GM19035 (cell line): ENCODE measurements at regions not wholly inside any gene's neighbourhood (a gene's known extent, or its start where the extent isn't known, plus 50 kb on each side); places are given as distances from the start of the nearest gene placed in this dataset.
A peak's percentile ranks its signal among the peaks of the same experiment; 100 is the strongest.
"Not testable (repeated sequence)": the region's sequence is repeated elsewhere in the genome, so short reads cannot be mapped to it uniquely, and the experiment has no call there.

Source experiments
- ATAC-seq: cut with Tn5 transposase; IDR thresholded peaks from one replicate; pipeline ENCODE4 v1.9.1; 2021; ENCODE audit not compliant: unreplicated experiment

- no peak for ATAC-seq
Measured at GRCh38 chr16:76800196-76800595, 390.8 kb upstream of the MON1B start.

- no peak for ATAC-seq
Measured at GRCh38 chr16:76801357-76801756, 389.6 kb upstream of the MON1B start.

GRCh38 chr16:76816475-76816874 is 374.5 kb upstream of the MON1B start:
- ATAC-seq: peak; percentile 47

GRCh38 chr16:76818606-76819181 is 372.3 kb upstream of the MON1B start:
- ATAC-seq: no peak

DNA sequence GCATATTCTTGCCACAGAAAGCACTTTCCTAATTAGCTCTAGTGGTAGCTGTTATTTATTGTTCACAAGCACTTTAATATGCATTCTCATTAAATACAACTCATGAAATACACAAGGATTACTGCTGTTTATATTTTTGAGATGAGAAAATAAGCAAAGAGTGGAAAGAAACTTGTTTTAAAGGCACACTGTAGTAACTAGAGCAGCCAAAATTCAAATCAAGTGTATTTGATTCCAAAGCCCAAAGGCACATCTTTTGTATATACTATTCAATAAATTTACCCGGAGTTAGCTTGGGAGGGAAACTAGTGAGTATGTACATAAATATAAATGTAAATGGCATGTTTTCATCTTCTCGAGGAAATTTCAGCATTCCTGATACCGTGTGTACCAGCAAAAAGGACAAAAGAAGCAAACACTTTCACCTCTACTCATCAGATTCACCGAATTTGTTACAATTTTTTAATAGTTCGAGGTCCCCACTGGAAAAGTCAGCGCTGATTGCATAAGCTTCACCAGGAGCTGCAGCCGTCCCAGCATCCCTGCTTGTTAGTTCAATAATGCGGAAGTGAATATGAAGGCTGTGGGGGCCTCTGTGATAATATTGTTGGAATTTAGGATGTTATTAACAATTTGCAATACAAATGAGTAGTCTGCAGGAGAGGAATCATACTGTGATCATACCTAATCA is 371.6 kb upstream of the MON1B start:
- no peak for ATAC-seq

DNA sequence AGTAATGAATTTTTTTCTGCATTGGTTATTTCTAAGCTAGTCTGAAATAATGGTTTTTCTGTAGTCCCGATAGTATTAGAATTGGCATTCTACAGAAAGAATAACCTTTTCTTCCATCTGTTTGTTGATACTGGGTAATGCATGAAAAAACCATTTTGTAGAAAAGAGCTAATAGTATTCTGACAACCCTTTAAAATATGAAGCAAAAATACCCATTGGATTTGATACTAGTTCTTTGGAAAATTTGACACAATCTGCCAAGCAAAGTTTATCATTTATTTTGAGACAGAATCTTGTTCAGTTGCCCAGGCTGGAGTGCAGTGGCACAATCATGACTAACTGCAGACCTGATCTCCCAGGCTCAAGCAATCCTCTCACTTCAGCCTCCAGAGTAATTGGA is 366.8 kb upstream of the MON1B start:
- ATAC-seq: no peak

GRCh38 chr16:76824791-76825190 is 366.2 kb upstream of the MON1B start:
- ATAC-seq: no peak

DNA sequence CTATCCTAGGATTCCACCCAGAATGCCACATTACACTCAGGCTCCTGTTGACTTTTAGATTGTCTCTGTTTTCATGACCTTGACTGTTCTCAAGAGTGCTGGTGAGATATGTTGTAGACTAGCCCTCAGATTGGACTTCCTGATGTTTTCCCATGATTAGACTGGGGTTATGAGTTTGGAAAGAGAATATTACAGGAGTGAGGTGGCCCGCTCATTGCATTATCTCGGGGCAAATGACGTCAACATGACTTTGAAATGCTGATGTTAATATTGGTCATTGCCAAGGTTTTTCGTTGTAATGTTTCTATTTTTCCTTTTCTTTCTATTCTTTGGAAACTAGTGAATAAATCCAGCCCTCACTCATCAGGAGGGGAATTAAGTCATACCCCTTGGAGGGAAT is 355.7 kb upstream of the MON1B start:
- no peak for ATAC-seq

GRCh38 chr16:76835779-76836300 is 355.1 kb upstream of the MON1B start:
- no peak for ATAC-seq

DNA sequence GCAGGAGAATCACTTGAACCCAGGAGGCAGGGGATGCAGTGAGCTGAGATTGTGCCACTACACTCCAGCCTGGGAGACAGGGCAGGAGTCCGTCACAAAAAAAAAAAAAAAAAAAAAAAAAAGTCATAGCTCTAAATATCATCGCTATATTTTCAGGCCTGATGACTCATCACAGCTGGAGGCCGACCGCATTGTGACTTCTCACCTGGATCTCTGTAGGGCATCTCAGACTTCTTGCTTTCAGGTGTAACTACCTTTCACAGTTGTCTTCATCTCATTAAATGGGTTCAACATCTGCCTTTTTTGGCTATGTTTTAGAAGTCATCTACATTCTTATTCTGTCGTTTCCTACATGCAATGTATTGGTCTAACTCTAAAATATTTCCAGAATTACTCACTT is 353.1 kb upstream of the MON1B start:
- no peak for ATAC-seq

DNA sequence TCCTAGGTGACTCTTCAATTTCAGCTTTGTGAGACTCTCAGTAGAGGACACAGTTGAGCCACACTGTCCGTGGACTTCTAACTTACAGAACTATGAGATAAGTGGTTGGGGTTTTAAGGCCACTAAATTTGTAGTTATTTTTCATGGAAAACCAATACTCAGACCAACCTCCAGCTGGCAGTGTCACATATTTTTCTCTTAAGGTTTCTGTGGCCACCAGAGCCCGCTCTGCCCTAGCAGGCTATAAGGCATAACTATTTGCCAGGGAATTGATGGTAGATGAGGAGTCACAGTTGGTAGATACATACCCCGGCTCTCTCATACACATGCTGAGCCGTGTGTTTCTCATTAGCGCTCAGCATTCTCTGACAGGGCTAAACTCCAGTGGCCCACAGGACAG is 336.8 kb upstream of the MON1B start:
- no peak for ATAC-seq

DNA sequence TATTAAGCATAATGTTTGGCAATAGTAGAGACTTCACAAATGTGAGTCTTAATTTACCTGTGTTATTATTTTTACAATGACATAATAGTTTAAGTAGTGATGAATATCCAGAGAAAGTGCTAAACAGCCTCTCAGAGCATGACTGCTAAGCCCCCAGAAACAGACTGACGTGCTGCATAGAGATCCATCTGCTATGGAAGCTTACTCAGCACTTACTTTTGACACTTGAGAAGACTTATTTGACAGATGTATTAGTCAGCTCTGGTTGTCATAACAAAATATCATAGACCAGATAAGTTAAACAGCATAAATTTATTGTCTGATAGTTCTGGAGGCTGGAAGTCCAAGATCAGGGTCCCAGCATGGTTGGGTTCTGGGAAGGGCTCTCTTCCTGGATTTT is 334.9 kb upstream of the MON1B start:
- no peak for ATAC-seq

DNA sequence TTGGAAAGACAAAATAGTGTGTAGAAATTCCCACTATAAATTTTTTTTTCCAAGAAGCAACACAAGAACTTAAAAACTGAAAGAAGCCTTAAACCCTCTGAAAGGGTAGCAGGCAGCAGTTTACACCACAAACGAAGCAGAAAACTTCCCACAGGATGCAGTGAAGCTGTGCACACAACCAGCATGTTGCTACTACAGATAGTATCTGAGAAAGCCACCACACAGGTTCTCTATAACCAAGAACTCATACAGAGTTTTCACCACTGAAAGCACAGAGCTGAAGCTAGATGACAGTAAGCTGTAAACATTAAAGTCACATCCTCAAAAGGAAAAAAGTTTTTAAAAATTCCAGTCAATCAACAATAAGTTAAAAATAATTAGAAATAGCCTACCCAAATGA is 333.6 kb upstream of the MON1B start:
- ATAC-seq: no peak

DNA sequence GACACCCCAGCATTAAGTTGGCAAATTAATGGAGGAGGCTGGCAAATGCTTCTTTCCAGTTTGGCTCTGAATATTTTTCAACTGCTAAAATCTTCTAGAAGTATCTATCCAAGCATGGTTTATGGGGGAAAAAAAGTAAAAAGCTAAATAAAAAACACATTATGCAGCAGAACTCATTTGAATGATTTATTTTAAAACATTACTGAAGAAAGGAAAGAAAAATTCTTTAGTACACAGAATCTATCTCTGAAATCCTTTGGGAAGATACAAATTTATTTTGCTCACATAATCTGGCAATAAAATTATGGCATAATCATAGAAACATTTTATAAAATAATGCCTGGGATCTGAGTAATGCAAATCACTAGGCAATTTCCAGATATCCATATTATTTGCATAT is 328.1 kb upstream of the MON1B start:
- no peak for ATAC-seq

GRCh38 chr16:76866994-76867393 is 324.0 kb upstream of the MON1B start:
- no peak for ATAC-seq

DNA sequence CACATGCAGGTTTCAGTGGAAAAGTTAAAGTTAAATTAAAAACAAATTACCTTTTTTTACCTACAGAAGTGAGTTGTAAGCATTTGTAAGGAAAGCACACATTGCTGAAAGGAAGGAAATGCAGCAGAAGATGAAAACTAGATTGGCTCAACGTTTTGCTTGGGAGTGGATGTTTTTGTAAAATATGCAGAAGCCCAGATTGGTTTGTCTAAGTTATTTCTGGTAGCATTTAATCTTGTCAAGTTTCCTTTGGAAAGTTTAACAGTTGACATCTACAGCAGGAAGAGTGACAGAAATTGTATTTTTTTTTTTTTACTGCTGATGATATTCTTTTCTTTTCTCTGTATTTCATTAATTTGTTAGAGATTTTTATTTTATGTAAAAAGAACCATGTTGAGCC is 315.1 kb upstream of the MON1B start:
- ATAC-seq: no peak

DNA sequence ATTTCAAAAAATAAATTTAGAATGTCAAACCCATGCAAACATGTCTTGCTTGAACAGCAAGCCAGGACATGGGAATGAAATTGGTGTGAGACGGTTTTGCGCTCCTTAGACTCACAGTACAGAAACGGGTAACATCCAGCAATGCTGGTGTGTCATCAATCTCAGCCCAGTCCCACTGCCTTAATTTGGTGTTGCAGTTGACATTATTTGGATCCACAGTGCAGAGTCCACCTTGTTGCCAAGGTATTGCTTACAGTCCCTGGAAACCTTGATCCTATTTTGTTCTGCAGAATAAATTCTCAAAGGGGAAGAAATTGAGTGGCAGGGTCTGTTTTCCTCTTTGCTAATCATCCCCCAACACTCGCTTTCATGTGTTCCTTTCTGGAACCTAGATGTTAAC is 311.6 kb upstream of the MON1B start:
- no peak for ATAC-seq

DNA sequence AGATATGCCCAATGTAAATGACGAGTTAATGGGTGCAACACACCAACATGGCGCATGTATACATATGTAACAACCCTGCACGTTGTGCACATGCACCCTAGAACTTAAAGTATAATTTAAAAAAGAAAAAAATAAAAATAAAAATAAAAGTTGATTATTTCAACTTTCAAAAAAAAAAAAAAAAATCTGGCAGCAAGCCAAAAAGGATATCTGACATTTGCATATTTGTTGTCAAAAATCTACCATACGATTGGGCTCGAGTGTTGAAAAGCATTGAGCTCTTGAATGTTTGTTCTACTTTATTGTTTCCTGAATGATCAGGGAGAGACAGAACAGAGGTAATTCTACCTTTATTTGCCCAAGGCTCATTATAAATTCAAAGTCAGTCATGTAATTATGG is 310.5 kb upstream of the MON1B start:
- ATAC-seq: not testable (repeated sequence)

- no peak for ATAC-seq
Measured at GRCh38 chr16:76882105-76882504, 308.9 kb upstream of the MON1B start.

GRCh38 chr16:76883076-76883475 is 307.9 kb upstream of the MON1B start:
- no peak for ATAC-seq

GRCh38 chr16:76885776-76886537 is 305.0 kb upstream of the MON1B start:
- no peak for ATAC-seq

DNA sequence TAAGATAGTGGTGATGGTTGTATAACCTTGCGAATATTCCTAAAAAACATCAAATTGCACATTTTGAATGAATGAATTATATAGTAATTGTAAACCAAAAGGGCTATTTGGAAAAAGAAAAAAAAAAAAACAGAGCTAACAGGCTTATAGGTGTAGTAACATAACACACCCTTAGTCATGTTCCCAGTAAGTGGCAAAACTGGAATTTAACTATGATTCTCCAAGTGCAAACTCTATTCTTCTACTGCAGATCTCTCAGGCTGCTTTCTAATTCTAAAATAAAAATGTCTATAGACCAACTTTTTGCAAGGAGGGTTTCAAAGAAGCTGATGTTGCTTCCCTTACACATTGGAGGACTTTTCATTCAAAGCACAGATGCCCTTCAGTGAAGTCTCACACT is 293.2 kb upstream of the MON1B start:
- no peak for ATAC-seq
